CD8-positive, alpha-beta memory T cell (primary cell): ENCODE measurements at regions not wholly inside any gene's neighbourhood (a gene's known extent, or its start where the extent isn't known, plus 50 kb on each side); places are given as distances from the start of the nearest gene placed in this dataset.
"Not testable (repeated sequence)": the region's sequence is repeated elsewhere in the genome, so short reads cannot be mapped to it uniquely, and the experiment has no call there.

Experiments used
- CTCF ChIA-PET: fragments of 350-600 bp; sonication (Branson Sonifier 250); formaldehyde crosslinking; loops from one replicate; lab custom pipeline; 2021; ENCODE audit warnings: antibody characterized with exemption; lab: Charles Lee
- POLR2A ChIA-PET: fragments of 350-600 bp; sonication (Branson Sonifier 250); formaldehyde crosslinking; loops from one replicate; lab custom pipeline; 2021; ENCODE audit warnings: antibody characterized with exemption; lab: Charles Lee
- DNase-seq, 5 donors: peaks; one replicate each; pipeline versions ENCODE4 v3.0.0 to v3.0.0-alpha.2; 2020 to 2022; ENCODE audit warnings: mixed read lengths in 1 of 5
- H3K27ac ChIP-seq: one replicate; pipeline ENCODE4 v1.7.0; 2013; ENCODE audit warnings: low read depth, mild to moderate bottlenecking, low read length, moderate library complexity
- H3K27me3 ChIP-seq: 2 replicates; pipeline ENCODE4 v1.7.0; 2013; ENCODE audit warnings: low read length, mild to moderate bottlenecking; ENCODE audit not compliant: insufficient read depth, poor library complexity, severe bottlenecking
- H3K36me3 ChIP-seq: 2 replicates; pipeline ENCODE4 v1.7.0; 2013; ENCODE audit warnings: mild to moderate bottlenecking, low read length, moderate library complexity; ENCODE audit not compliant: insufficient read depth
- H3K4me1 ChIP-seq: 2 replicates; pipeline ENCODE4 v1.7.0; 2013; ENCODE audit warnings: mild to moderate bottlenecking, low read length, moderate library complexity; ENCODE audit not compliant: insufficient read depth
- H3K4me3 ChIP-seq: 2 replicates; pipeline ENCODE4 v1.7.0; 2013; ENCODE audit warnings: mild to moderate bottlenecking, low read length
- H3K9me3 ChIP-seq: 2 replicates; pipeline ENCODE4 v1.7.0; 2013; ENCODE audit warnings: mild to moderate bottlenecking, low read length
- H3K27ac Mint-ChIP-seq, 8 donors: one replicate each; pipeline ENCODE4 v1.8.0; 2020 to 2021; ENCODE audit warnings: mixed read lengths in 8 of 8, mild to moderate bottlenecking in 6 of 8, inconsistent platforms in 3 of 8, moderate library complexity in 3 of 8
- H3K27me3 Mint-ChIP-seq, 2 donors: one replicate each; pipeline ENCODE4 v1.8.0; 2020 to 2021; ENCODE audit warnings: mixed read lengths in 2 of 2, mild to moderate bottlenecking in 1 of 2, moderate library complexity in 1 of 2
- H3K36me3 Mint-ChIP-seq, 3 donors: one replicate each; pipeline ENCODE4 v1.8.0; 2020 to 2021; ENCODE audit warnings: mixed read lengths in 3 of 3, inconsistent platforms in 1 of 3, mild to moderate bottlenecking in 1 of 3
- H3K4me1 Mint-ChIP-seq, 3 donors: one replicate each; pipeline ENCODE4 v1.8.0; 2020 to 2021; ENCODE audit warnings: mixed read lengths in 3 of 3, inconsistent platforms in 1 of 3, mild to moderate bottlenecking in 1 of 3
- H3K4me3 Mint-ChIP-seq, 7 donors: one replicate each; pipeline ENCODE4 v1.8.0; 2020 to 2021; ENCODE audit warnings: mixed read lengths in 7 of 7, mild to moderate bottlenecking in 6 of 7, moderate library complexity in 4 of 7, inconsistent platforms in 2 of 7
- H3K9me3 Mint-ChIP-seq, 5 donors: one replicate each; pipeline ENCODE4 v1.8.0; 2020 to 2022; ENCODE audit warnings: mixed read lengths in 5 of 5, mild to moderate bottlenecking in 3 of 5, moderate library complexity in 2 of 5, inconsistent platforms in 1 of 5

- H3K27me3 Mint-ChIP-seq: peaks cover 18 to 33% of the 10 kb centered on the region in 2 donors
- H3K27me3 ChIP-seq, H3K36me3 ChIP-seq, CTCF ChIA-PET, H3K9me3 ChIP-seq, H3K27ac Mint-ChIP-seq, H3K4me1 Mint-ChIP-seq, H3K4me3 ChIP-seq, H3K4me1 ChIP-seq, DNase-seq, H3K36me3 Mint-ChIP-seq, H3K27ac ChIP-seq, POLR2A ChIA-PET, H3K9me3 Mint-ChIP-seq, H3K4me3 Mint-ChIP-seq: not testable (repeated sequence)
Measured at GRCh38 chr22:44557872-44558271, 59.8 kb upstream of the RTL6 start.

GRCh38 chr22:44557064-44557748 is 59.2 kb upstream of the RTL6 start:
- CTCF ChIA-PET: interaction anchor here (1.0 kb wide), 1 partner anchor 10 kb away, joined by 4 read pairs; no protein-coding TSS in a partner anchor

GRCh38 chr22:44555597-44555996 is 57.6 kb upstream of the RTL6 start:
- H3K4me3 Mint-ChIP-seq: no peak overlapping the region
- H3K4me1 ChIP-seq: no peaks in the 10 kb centered on the region
- H3K27ac Mint-ChIP-seq: peak overlapping the region in 1 of 8 donors; percentile 13
- H3K4me1 Mint-ChIP-seq: peaks cover 7 to 12% (median 10%) of the 10 kb centered on the region in 3 donors
- no peak overlapping the region for H3K27ac ChIP-seq
- H3K4me3 ChIP-seq: no peak overlapping the region
- peaks cover 0 to 2% (median 0%) of the 10 kb centered on the region in 3 donors for H3K36me3 Mint-ChIP-seq
- H3K9me3 Mint-ChIP-seq: no peaks in the 10 kb centered on the region
- ChIA-PET POLR2A (no interaction called here), CTCF (no interaction called here)
- H3K9me3 ChIP-seq: no peaks in the 10 kb centered on the region
- DNase-seq: no peak
- H3K27me3 ChIP-seq: peaks cover 5% of the 10 kb centered on the region
- H3K36me3 ChIP-seq: no peaks in the 10 kb centered on the region
- peaks cover 14 to 34% of the 10 kb centered on the region in 2 donors for H3K27me3 Mint-ChIP-seq

More at GRCh38 chr22:44557064-44557748, 59.2 kb upstream of the RTL6 start:
- Histone ChIP-seq H3K27me3 (peaks cover 5% of the 10 kb centered on the region), H3K9me3 (no peaks in the 10 kb centered on the region), H3K4me3 (no peak overlapping the region), H3K27ac (no peak overlapping the region), H3K36me3 (no peaks in the 10 kb centered on the region), H3K4me1 (no peaks in the 10 kb centered on the region)
- Mint-ChIP-seq H3K27ac (no peak overlapping the region), H3K4me1 (no peaks in the 10 kb centered on the region), H3K36me3 (peaks cover 0 to 2% (median 0%) of the 10 kb centered on the region in 3 donors), H3K27me3 (peaks cover 18 to 33% of the 10 kb centered on the region in 2 donors), H3K4me3 (no peak overlapping the region), H3K9me3 (peaks cover 0 to 2% (median 0%) of the 10 kb centered on the region in 5 donors)
- DNase-seq: no peak
- POLR2A ChIA-PET: no interaction called here

- Mint-ChIP-seq H3K4me1 (peaks cover 7 to 12% (median 10%) of the 10 kb centered on the region in 3 donors), H3K36me3 (peaks cover 0 to 2% (median 0%) of the 10 kb centered on the region in 3 donors), H3K27ac (no peak overlapping the region), H3K9me3 (no peaks in the 10 kb centered on the region), H3K4me3 (no peak overlapping the region), H3K27me3 (peaks cover 14 to 31% of the 10 kb centered on the region in 2 donors)
- POLR2A ChIA-PET: no interaction called here
- Histone ChIP-seq H3K27ac (no peak overlapping the region), H3K36me3 (no peaks in the 10 kb centered on the region), H3K4me3 (no peak overlapping the region), H3K9me3 (no peaks in the 10 kb centered on the region), H3K27me3 (peaks cover 5% of the 10 kb centered on the region), H3K4me1 (no peaks in the 10 kb centered on the region)
- CTCF ChIA-PET: no interaction called here
- DNase-seq: no peak
Measured at GRCh38 chr22:44555046-44555445, 57.0 kb upstream of the RTL6 start.

GRCh38 chr22:44554411-44554810 is 56.4 kb upstream of the RTL6 start:
- H3K36me3 ChIP-seq: no peaks in the 10 kb centered on the region
- Mint-ChIP-seq H3K4me3 (no peak overlapping the region), H3K36me3 (peaks cover 0 to 2% (median 0%) of the 10 kb centered on the region in 3 donors), H3K4me1 (peaks cover 7 to 12% (median 10%) of the 10 kb centered on the region in 3 donors), H3K27ac (no peak overlapping the region), H3K27me3 (peaks cover 11 to 27% of the 10 kb centered on the region in 2 donors), H3K9me3 (no peaks in the 10 kb centered on the region)
- no peaks in the 10 kb centered on the region for H3K4me1 ChIP-seq
- no peak for DNase-seq
- H3K27me3 ChIP-seq: peaks cover 5% of the 10 kb centered on the region
- ChIA-PET POLR2A (no interaction called here), CTCF (no interaction called here)
- no peak overlapping the region for H3K27ac ChIP-seq
- H3K4me3 ChIP-seq: no peak overlapping the region
- no peaks in the 10 kb centered on the region for H3K9me3 ChIP-seq

GRCh38 chr22:44550711-44551491 is 52.9 kb upstream of the RTL6 start:
- Mint-ChIP-seq H3K27ac (peak overlapping the region in 7 of 8 donors; percentile 3 to 90 (median 43)), H3K9me3 (no peaks in the 10 kb centered on the region), H3K4me1 (peaks cover 7 to 12% (median 10%) of the 10 kb centered on the region in 3 donors), H3K36me3 (peaks cover 0 to 2% (median 0%) of the 10 kb centered on the region in 3 donors), H3K27me3 (peaks cover 10 to 22% of the 10 kb centered on the region in 2 donors), H3K4me3 (peak overlapping the region in 6 of 7 donors; percentile 62 to 88 (median 74))
- no peak overlapping the region for H3K4me3 ChIP-seq
- POLR2A ChIA-PET: no interaction called here
- no peaks in the 10 kb centered on the region for H3K4me1 ChIP-seq
- peak in 1 of 5 donors; percentile 9 for DNase-seq
- no peak overlapping the region for H3K27ac ChIP-seq
- peaks cover under 1% of the 10 kb centered on the region for H3K27me3 ChIP-seq
- H3K36me3 ChIP-seq: no peaks in the 10 kb centered on the region
- CTCF ChIA-PET: no interaction called here
- H3K9me3 ChIP-seq: no peaks in the 10 kb centered on the region

GRCh38 chr22:44549701-44550100 is 51.7 kb upstream of the RTL6 start:
- Histone ChIP-seq H3K4me3 (no peak overlapping the region), H3K4me1 (no peaks in the 10 kb centered on the region), H3K9me3 (no peaks in the 10 kb centered on the region), H3K27ac (no peak overlapping the region), H3K27me3 (no peaks in the 10 kb centered on the region), H3K36me3 (no peaks in the 10 kb centered on the region)
- peak overlapping the region in 1 of 7 donors; percentile 51 for H3K4me3 Mint-ChIP-seq
- peaks cover 3 to 11% of the 10 kb centered on the region in 2 donors for H3K27me3 Mint-ChIP-seq
- no peak for DNase-seq
- H3K4me1 Mint-ChIP-seq: peaks cover 7 to 12% (median 10%) of the 10 kb centered on the region in 3 donors
- no peak overlapping the region for H3K27ac Mint-ChIP-seq
- ChIA-PET POLR2A (no interaction called here), CTCF (no interaction called here)
- no peaks in the 10 kb centered on the region for H3K9me3 Mint-ChIP-seq
- peaks cover 0 to 2% (median 0%) of the 10 kb centered on the region in 3 donors for H3K36me3 Mint-ChIP-seq

GRCh38 chr22:44548981-44549380 is 50.9 kb upstream of the RTL6 start:
- Histone ChIP-seq H3K9me3 (no peaks in the 10 kb centered on the region), H3K36me3 (no peaks in the 10 kb centered on the region), H3K4me3 (no peak overlapping the region), H3K4me1 (no peaks in the 10 kb centered on the region), H3K27me3 (no peaks in the 10 kb centered on the region), H3K27ac (no peak overlapping the region)
- CTCF ChIA-PET: no interaction called here
- Mint-ChIP-seq H3K9me3 (no peaks in the 10 kb centered on the region), H3K4me1 (peaks cover 7 to 12% (median 10%) of the 10 kb centered on the region in 3 donors), H3K4me3 (no peak overlapping the region), H3K27me3 (peaks cover 4 to 15% of the 10 kb centered on the region in 2 donors), H3K27ac (peak overlapping the region in 1 of 8 donors; percentile 38), H3K36me3 (no peaks in the 10 kb centered on the region)
- POLR2A ChIA-PET: no interaction called here
- DNase-seq: no peak
